HAP-1 (cell line): ENCODE measurements at regions not wholly inside any gene's neighbourhood (a gene's known extent, or its start where the extent isn't known, plus 50 kb on each side); places are given as distances from the start of the nearest gene placed in this dataset.

Experiments
- DNase-seq, 2 experiments: peaks; one replicate each; pipeline ENCODE4 v3.0.0-alpha.2; 2016 to 2020; ENCODE audit warnings: low spot score in 2 of 2
- H3K27me3 ChIP-seq: fragments of 250-450 bp; sonication (Bioruptor Pico); 2 replicates; pipeline ENCODE4 v1.5.1; 2020; ENCODE audit warnings: low read depth, mild to moderate bottlenecking, moderate library complexity
- H3K36me3 ChIP-seq: fragments of 250-450 bp; sonication (Bioruptor Pico); replicated peaks from 2 replicates; pipeline ENCODE4 v1.5.1; 2020; ENCODE audit warnings: mild to moderate bottlenecking
- H3K4me1 ChIP-seq: fragments of 250-450 bp; sonication (Bioruptor Pico); 2 replicates; pipeline ENCODE4 v1.5.1; 2020; ENCODE audit warnings: mild to moderate bottlenecking
- H3K4me3 ChIP-seq: fragments of 250-450 bp; sonication (Bioruptor Pico); 2 replicates; pipeline ENCODE4 v1.5.1; 2020; ENCODE audit warnings: mild to moderate bottlenecking, moderate library complexity
- H3K9me3 ChIP-seq: fragments of 250-450 bp; sonication (Bioruptor Pico); 2 replicates; pipeline ENCODE4 v1.5.1; 2020; ENCODE audit warnings: mild to moderate bottlenecking, moderate library complexity
- in situ Hi-C: fragments of 300-500 bp; cut with MboI; formaldehyde crosslinking; loops from 3 replicates; pipeline ENCODE4 v1.14.3; 2020; ENCODE audit warnings: low sequenced_read_pairs, inconsistent platforms, mixed read lengths

DNA sequence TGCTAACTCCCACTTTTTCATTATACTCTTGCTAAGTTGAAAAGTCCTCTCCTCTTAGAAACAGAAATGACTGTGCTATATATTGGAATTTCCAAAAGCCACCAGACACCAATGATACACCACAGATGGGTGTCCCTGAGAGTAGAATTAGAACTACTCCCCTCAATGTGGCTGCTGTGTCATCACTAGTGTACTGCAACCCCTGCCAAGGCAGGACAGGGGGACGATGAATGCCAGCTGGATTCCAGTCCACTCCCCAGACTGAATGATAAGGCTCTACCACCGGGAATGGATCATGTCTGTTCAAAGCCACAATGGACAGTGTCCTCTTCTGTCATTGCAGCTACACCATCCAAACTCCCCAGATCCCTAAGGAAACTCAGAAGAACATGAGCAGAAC lies 69.7 kb upstream of the EDNRB start:
- in situ Hi-C loops, result no loop called here
- no peaks in the 10 kb centered on the region for H3K36me3 ChIP-seq
- H3K4me3 ChIP-seq, result no peak overlapping the region
- no peaks in the 10 kb centered on the region for H3K27me3 ChIP-seq
- H3K9me3 ChIP-seq, result no peaks in the 10 kb centered on the region
- no peaks in the 10 kb centered on the region for H3K4me1 ChIP-seq
- no peak for DNase-seq

DNA sequence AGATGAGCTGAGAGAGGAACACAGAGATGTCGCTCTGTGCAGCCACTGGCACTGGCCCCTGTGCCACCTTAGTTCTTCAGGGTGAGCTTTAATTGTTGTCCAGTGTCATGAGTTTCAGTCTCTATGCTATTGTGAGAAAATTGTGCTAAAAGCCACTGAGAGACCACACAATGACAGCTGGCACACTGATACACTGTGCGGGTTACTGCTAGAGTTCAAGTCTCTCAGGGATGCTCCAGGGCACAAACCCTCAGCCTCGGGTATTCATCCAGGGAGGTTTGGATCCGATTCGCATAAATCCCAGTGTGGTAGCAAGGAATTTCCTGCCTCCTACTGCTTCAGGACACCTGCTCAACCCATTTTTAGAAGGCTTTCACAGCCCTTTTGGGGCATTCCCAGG lies 68.1 kb upstream of the EDNRB start:
- no peaks in the 10 kb centered on the region for H3K36me3 ChIP-seq
- in situ Hi-C loops, result no loop called here

DNA sequence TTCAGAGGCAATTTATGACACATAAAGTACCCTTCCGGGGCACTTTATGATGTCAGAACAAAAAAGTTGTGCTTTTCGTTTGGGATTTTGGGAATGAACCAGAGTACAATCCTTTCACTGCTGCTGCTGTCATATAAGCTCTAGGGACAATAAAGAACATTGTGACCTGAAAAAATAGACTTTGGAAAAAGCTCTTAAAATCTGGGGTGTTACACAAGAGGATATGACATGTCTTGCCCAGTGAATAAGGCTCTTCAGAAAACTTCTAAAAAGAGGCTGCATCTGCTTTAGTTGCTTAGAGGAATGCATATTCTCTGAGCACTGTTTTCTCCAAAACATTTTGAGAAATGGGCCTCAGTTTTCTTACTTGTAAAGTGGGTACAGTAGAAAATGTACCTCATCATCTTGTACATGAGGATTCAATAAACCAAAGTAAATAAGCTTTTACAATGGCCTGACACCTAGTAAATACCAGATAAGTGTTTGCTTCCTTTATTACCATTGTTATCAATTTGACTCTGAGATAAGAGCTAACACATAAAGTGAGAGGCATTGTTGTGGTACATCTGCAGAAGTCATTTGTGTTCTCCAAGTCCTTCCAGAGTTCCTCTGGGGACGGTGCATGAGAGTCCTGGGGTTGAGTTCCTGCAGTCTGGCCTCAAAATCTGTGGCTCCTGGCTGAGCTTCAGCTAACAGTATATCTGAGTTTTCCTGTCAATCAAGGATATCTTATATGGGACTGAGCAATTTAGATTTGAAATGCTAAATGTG lies 67.4 kb upstream of the EDNRB start:
- Histone ChIP-seq H3K4me3 (no peak overlapping the region), H3K27me3 (no peaks in the 10 kb centered on the region), H3K9me3 (no peaks in the 10 kb centered on the region), H3K4me1 (no peaks in the 10 kb centered on the region), H3K36me3 (no peaks in the 10 kb centered on the region)
- DNase-seq, result no peak
- in situ Hi-C loops, result no loop called here

More for the DNA sequence above, 68.1 kb upstream of the EDNRB start:
- Histone ChIP-seq H3K4me3 (no peak overlapping the region), H3K27me3 (no peaks in the 10 kb centered on the region), H3K4me1 (no peaks in the 10 kb centered on the region), H3K9me3 (no peaks in the 10 kb centered on the region)
- DNase-seq, result no peak

DNA sequence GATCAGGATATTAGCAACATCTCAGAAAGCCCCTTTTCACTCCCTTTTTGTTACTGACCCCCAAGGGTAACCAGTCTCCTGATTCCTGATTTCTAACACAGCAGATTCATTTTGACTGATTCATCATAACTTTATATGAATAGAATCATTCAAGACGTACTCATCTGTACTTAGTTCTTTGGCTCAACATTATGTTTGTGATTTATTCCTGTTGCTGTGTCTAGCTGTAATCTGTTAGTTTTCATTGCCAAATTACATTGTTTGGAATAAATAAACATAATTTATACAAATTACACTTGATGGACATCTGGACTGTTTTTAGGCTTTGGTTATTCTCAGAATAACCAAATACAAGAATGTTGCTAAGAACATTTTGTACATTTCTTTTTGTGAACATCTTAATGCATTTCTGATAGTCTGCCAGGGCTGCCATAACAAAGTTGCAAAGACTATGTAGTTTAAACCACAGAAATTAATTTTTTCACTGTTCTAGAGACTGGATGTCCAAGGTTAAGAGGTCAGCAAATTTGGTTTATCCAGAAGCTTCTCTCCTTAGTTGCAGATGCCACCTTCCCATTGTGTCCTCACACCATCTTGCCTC lies 62.8 kb upstream of the EDNRB start:
- no peak for DNase-seq
- H3K4me1 ChIP-seq, result no peaks in the 10 kb centered on the region
- H3K27me3 ChIP-seq, result no peaks in the 10 kb centered on the region
- no peaks in the 10 kb centered on the region for H3K9me3 ChIP-seq
- in situ Hi-C loops, result no loop called here
- H3K36me3 ChIP-seq, result no peaks in the 10 kb centered on the region
- no peak overlapping the region for H3K4me3 ChIP-seq

DNA sequence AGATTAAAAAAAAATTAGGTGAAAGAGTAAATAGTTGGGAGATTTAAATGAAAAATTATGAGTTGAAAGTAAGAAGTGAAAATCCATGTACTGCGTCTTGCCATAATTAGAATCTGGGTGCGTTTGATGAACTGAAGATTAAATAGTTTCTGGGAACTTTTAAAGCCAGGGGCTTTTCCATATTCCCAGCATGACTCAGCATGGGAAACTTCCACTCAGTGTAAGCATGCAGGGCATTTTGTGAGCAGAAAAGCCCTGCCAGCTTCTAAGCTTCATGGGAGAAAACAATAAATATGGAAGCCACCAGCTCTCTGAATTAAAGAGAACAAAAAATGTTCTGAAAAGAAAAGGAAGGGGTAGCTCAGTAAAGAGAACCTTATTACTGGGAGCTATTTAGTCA lies 62.0 kb upstream of the EDNRB start:
- Histone ChIP-seq H3K27me3 (no peaks in the 10 kb centered on the region), H3K4me1 (no peaks in the 10 kb centered on the region), H3K36me3 (no peaks in the 10 kb centered on the region), H3K4me3 (no peak overlapping the region), H3K9me3 (no peaks in the 10 kb centered on the region)
- DNase-seq, result no peak
- in situ Hi-C loops, result no loop called here

DNA sequence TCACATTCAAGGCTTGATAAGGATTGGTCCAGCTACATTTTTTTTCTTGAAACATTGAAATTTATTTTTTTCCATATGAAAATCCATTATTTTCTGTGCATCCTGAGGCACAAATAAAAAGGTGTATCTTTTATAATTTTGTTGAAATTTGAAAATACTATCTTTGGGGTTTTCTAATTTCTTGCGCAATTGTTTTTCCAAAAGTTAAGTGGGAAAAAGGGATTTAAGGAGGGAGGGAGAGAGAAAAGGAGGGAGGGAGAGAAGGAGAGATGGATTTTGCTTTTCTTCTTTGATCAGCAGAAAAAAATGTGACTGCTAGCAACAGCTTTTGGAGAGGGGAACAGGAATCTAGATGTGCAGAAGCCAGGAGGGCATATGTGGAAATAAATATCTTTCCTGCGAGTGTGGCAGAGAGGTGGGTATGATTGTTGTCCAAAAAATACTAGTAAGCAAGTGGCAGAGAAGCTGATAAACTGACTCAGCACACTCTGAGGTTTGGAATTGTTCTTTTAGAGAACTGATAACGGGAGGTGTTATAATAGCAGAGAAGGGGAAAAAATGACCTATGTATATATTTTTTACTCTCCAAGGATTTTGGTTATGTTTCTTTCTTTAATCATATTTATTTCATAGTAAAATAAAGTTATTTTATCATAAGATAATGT lies 61.2 kb upstream of the EDNRB start:
- H3K4me1 ChIP-seq, result no peaks in the 10 kb centered on the region
- H3K4me3 ChIP-seq, result no peak overlapping the region
- in situ Hi-C loops, result no loop called here
- DNase-seq, result no peak
- no peaks in the 10 kb centered on the region for H3K9me3 ChIP-seq
- H3K27me3 ChIP-seq, result no peaks in the 10 kb centered on the region
- no peaks in the 10 kb centered on the region for H3K36me3 ChIP-seq

DNA sequence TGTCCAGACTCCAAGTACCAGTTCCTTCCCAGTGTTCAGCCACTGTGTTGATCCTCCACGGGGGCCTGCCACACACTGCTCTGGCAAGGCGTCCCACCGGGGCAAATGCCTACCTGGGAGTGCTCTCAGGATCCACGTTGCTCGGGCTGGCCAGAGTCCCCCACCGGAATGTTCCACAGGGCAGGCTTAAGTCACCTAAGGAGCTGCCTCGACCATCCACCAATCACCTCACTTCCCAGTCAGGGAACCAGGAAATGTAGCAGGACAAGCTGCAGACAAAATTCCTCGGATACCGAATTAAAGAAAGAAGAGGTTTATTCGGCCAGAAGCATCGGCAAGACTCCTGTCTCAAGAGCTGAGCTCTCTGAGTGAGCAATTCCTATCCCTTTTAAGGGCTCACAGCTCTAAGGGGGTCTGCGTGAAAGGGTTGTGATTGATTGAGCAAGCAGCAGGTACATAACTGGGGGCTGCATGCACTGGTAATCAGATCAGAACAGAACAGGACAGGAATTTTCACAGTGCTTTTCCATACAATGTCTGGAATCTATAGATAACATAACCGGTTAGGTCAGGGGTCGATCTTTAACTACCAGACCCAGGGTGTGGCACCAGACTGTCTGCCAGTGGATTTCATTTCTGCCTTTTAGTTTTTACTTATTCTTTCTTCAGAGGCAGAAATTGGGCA lies 56.9 kb upstream of the EDNRB start:
- DNase-seq, result no peak
- H3K4me3 ChIP-seq, result no peak overlapping the region
- in situ Hi-C loops, result no loop called here
- H3K9me3 ChIP-seq, result no peaks in the 10 kb centered on the region
- H3K27me3 ChIP-seq, result no peaks in the 10 kb centered on the region
- no peaks in the 10 kb centered on the region for H3K4me1 ChIP-seq
- H3K36me3 ChIP-seq, result no peaks in the 10 kb centered on the region

DNA sequence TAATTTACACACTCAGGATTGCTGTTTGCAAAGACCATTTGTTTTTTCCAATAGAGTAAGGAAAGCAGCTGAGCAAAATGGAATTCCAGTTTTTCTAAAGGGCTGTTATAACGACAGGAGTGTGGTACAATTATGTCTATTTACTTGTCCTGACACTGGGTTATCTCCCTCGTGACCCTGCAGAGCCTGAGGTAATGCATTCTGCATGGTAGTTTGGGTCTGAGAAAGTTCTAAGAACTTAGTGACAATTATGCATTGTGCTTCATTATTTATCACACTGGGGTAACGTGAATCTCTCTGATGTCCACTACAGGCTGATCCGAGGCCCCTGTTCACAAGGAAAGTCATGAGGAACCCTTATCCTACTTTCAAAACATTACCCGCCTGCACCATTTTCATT lies 50.7 kb upstream of the EDNRB start:
- no peak overlapping the region for H3K4me3 ChIP-seq
- no peaks in the 10 kb centered on the region for H3K4me1 ChIP-seq
- no peak for DNase-seq
- H3K9me3 ChIP-seq, result no peaks in the 10 kb centered on the region
- in situ Hi-C loops, result no loop called here
- no peaks in the 10 kb centered on the region for H3K27me3 ChIP-seq
- H3K36me3 ChIP-seq, result no peaks in the 10 kb centered on the region
